Liver (tissue), 8 donors: ENCODE measurements at regions not wholly inside any gene's neighbourhood (a gene's known extent, or its start where the extent isn't known, plus 50 kb on each side); places are given as distances from the start of the nearest gene placed in this dataset.

Experiments used
- DNase-seq: peaks from one replicate; pipeline ENCODE4 v3.0.0-alpha.2; 2017; ENCODE audit warnings: low spot score
- H3K27ac ChIP-seq, 2 donors: one replicate each; pipeline ENCODE4 v1.7.0; 2013; ENCODE audit warnings: inconsistent platforms in 2 of 2, low read length in 2 of 2, control low read depth in 1 of 2, low read depth in 1 of 2, mild to moderate bottlenecking in 1 of 2
- H3K27me3 ChIP-seq, 4 donors: one replicate each; pipeline versions ENCODE4 v1.6.1 to v1.7.0; 2013; ENCODE audit warnings: low read length in 3 of 4, inconsistent platforms in 1 of 4, mild to moderate bottlenecking in 1 of 4, moderate library complexity in 1 of 4; ENCODE audit not compliant: control insufficient read depth in 4 of 4, insufficient read depth in 4 of 4
- H3K36me3 ChIP-seq, 4 donors: one replicate each; pipeline versions ENCODE4 v1.6.1 to v1.7.0; 2013; ENCODE audit warnings: low read length in 3 of 4, mild to moderate bottlenecking in 3 of 4, low read depth in 1 of 4, moderate library complexity in 1 of 4; ENCODE audit not compliant: control insufficient read depth in 4 of 4, insufficient read depth in 3 of 4
- H3K4me1 ChIP-seq, 4 donors: one replicate each; pipeline versions ENCODE4 v1.6.1 to v1.7.0; 2013; ENCODE audit warnings: low read length in 3 of 4, mild to moderate bottlenecking in 3 of 4, moderate library complexity in 1 of 4; ENCODE audit not compliant: control insufficient read depth in 4 of 4, insufficient read depth in 4 of 4
- H3K4me3 ChIP-seq, 3 donors: one replicate each; pipeline versions ENCODE4 v1.6.1 to v1.7.0; 2013; ENCODE audit warnings: low read length in 3 of 3, control low read depth in 1 of 3, low read depth in 1 of 3, mild to moderate bottlenecking in 1 of 3
- H3K9ac ChIP-seq, 2 donors: one replicate each; pipeline ENCODE4 v1.7.0; 2013; ENCODE audit warnings: low read length in 2 of 2, mild to moderate bottlenecking in 2 of 2, moderate library complexity in 2 of 2, control low read depth in 1 of 2, low read depth in 1 of 2
- H3K9me3 ChIP-seq, 4 donors: one replicate each; pipeline versions ENCODE4 v1.6.1 to v1.7.0; 2013; ENCODE audit warnings: low read length in 3 of 4; ENCODE audit not compliant: control insufficient read depth in 4 of 4
- EGR1 ChIP-seq, 2 donors: IDR thresholded peaks; 2 replicates each; pipeline ENCODE4 v1.6.1; 2016 to 2018; ENCODE audit warnings: antibody characterized with exemption in 2 of 2, low read depth in 2 of 2
- FOXA1 ChIP-seq: IDR thresholded peaks from 2 replicates; pipeline ENCODE4 v1.6.1; 2016; ENCODE audit warnings: antibody characterized with exemption
- FOXA2 ChIP-seq: IDR thresholded peaks from 2 replicates; pipeline ENCODE4 v1.6.1; 2016; ENCODE audit warnings: antibody characterized with exemption
- GABPA ChIP-seq, 2 donors: IDR thresholded peaks in 1 of 2; conservative IDR thresholded peaks in 1 of 2; 2 replicates each; pipeline ENCODE4 v1.6.1; 2016; ENCODE audit warnings: antibody characterized with exemption in 2 of 2, mild to moderate bottlenecking in 1 of 2, moderate library complexity in 1 of 2
- HNF4A ChIP-seq, 2 donors: conservative IDR thresholded peaks; 2 replicates each; pipeline ENCODE4 v1.6.1; 2016; ENCODE audit warnings: antibody characterized with exemption in 2 of 2, mild to moderate bottlenecking in 2 of 2
- HNF4G ChIP-seq: IDR thresholded peaks from 2 replicates; pipeline ENCODE4 v1.6.1; 2016; ENCODE audit warnings: antibody characterized with exemption
- JUND ChIP-seq, 2 donors: IDR thresholded peaks; 2 replicates each; pipeline ENCODE4 v1.6.1; 2016; ENCODE audit warnings: antibody characterized with exemption in 2 of 2
- NR2F2 ChIP-seq: IDR thresholded peaks from 2 replicates; pipeline ENCODE4 v1.6.1; 2016; ENCODE audit warnings: antibody characterized with exemption
- RAD21 ChIP-seq, 2 donors: IDR thresholded peaks; 2 replicates each; pipeline ENCODE4 v1.6.1; 2016; ENCODE audit warnings: antibody characterized with exemption in 2 of 2, mild to moderate bottlenecking in 2 of 2
- RXRA ChIP-seq, 2 donors: IDR thresholded peaks; 2 replicates each; pipeline ENCODE4 v1.6.1; 2017 to 2018; ENCODE audit warnings: antibody characterized with exemption in 2 of 2, mild to moderate bottlenecking in 1 of 2
- SP1 ChIP-seq: IDR thresholded peaks from 2 replicates; pipeline ENCODE4 v1.6.1; 2018; ENCODE audit warnings: antibody characterized with exemption, mild to moderate bottlenecking
- TAF1 ChIP-seq: conservative IDR thresholded peaks from 2 replicates; pipeline ENCODE4 v1.6.1; 2016; ENCODE audit warnings: antibody characterized with exemption, mild to moderate bottlenecking
- YY1 ChIP-seq: IDR thresholded peaks from 2 replicates; pipeline ENCODE4 v1.6.1; 2016; ENCODE audit warnings: antibody characterized with exemption, mild to moderate bottlenecking
- WGBS: extraction: QIAGEN DNeasy Blood & Tissue Kit; methylation state at CpG from one replicate; pipeline ENCODE4 v1.1.7; 2013; 5-methylcytosine and 5-hydroxymethylcytosine counted together
- TF ChIP-seq, protein P1 (sequence below): IDR thresholded peaks from 2 replicates; pipeline ENCODE4 v1.6.1; 2016; ENCODE audit warnings: antibody characterized with exemption
- TF ChIP-seq, protein P2 (sequence below): fragments of 150-350 bp; IDR thresholded peaks from 2 replicates; pipeline ENCODE4 v1.5.1; 2017; ENCODE audit warnings: improper control_type of control experiment, low read depth, low read length; ENCODE audit not compliant: missing input control
- TF ChIP-seq, protein P3 (sequence below): IDR thresholded peaks from 2 replicates; pipeline ENCODE4 v1.6.1; 2016; ENCODE audit warnings: antibody characterized with exemption
- TF ChIP-seq, protein P4 (sequence below): IDR thresholded peaks from 2 replicates; pipeline ENCODE4 v1.6.1; 2016; ENCODE audit warnings: antibody characterized with exemption
- donor health status: healthy.
- donor health status: healthy.
- donor health status: healthy.
- donor health status: healthy.
- donor health status: healthy.

DNA sequence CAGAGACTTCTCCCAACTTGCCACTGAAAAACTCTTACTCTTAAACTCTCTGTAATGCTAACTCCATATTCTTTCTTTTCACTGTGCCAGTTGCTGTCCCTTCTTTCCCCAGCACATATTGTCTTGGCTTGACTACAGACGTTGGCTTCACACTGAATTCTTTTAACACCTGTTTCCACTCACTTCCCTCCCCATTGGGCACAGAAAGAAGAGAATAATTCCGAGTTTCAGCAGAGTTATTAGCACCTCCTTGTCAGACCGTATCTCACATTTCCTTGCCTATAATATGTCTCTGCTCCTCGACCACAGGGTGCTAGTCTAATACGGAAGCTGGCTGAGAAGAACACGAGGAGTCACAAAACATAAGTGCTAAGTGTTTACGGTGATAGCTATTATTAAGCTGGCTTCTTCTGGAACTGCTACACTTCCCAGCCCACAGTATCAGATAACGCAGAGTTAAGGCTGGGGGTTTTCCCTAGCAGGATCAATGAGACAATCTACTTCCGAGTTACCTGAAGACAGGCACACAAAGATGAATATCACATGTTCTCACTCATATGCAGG lies 188.5 kb upstream of the CDH8 start (continued):
- TF ChIP-seq EGR1 (IDR thresholded peaks at IDR 0.05; ENCODE audit: low read depth in 2 of 2) (no peak), RAD21 (IDR thresholded peaks at IDR 0.05) (no peak), TAF1 (no peak)
- TF ChIP-seq, protein P1, sequence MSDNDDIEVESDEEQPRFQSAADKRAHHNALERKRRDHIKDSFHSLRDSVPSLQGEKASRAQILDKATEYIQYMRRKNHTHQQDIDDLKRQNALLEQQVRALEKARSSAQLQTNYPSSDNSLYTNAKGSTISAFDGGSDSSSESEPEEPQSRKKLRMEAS: no peak
- TF ChIP-seq, protein P2, sequence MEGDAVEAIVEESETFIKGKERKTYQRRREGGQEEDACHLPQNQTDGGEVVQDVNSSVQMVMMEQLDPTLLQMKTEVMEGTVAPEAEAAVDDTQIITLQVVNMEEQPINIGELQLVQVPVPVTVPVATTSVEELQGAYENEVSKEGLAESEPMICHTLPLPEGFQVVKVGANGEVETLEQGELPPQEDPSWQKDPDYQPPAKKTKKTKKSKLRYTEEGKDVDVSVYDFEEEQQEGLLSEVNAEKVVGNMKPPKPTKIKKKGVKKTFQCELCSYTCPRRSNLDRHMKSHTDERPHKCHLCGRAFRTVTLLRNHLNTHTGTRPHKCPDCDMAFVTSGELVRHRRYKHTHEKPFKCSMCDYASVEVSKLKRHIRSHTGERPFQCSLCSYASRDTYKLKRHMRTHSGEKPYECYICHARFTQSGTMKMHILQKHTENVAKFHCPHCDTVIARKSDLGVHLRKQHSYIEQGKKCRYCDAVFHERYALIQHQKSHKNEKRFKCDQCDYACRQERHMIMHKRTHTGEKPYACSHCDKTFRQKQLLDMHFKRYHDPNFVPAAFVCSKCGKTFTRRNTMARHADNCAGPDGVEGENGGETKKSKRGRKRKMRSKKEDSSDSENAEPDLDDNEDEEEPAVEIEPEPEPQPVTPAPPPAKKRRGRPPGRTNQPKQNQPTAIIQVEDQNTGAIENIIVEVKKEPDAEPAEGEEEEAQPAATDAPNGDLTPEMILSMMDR: no peak

DNA sequence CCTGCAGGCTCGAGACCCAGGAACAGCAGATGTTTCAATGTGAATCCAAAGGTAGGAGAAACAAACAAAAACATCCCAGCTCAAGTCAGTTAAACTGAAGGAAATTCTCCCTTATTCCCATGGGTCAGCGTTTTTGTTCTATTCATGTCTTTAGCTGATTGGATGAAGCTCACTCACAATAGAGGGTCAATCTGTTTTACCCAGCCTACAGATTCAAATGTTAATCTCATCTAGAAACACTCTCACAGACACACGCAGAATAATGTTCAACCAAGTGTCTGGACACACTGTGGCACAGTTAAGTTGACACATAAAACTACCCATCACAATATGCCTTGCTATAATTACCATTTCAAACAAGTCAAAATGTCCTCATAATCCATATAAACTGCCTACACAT lies 180.6 kb upstream of the CDH8 start:
- Histone ChIP-seq H3K9me3 (no peaks in the 10 kb centered on the region), H3K36me3 (no peaks in the 10 kb centered on the region), H3K9ac (no peak overlapping the region), H3K27me3 (peaks cover 0 to 4% (median 0%) of the 10 kb centered on the region in 4 donors), H3K27ac (no peak overlapping the region), H3K4me3 (no peak overlapping the region), H3K4me1 (no peaks in the 10 kb centered on the region)
- no peak for DNase-seq
- WGBS: 58% methylated on average over 3 of the region's 3 CpGs
- no peak for TF ChIP-seq FOXA2
- no peak for TF ChIP-seq FOXA1
- TF ChIP-seq SP1: no peak
- TF ChIP-seq TAF1: no peak
- no peak for TF ChIP-seq HNF4G
- TF ChIP-seq EGR1 (IDR thresholded peaks at IDR 0.05; ENCODE audit: low read depth in 2 of 2): no peak
- no peak for TF ChIP-seq GABPA (IDR thresholded peaks at IDR 0.05 in 1 of 2, conservative IDR thresholded peaks at IDR 0.05 in 1 of 2)
- no peak for TF ChIP-seq RXRA (IDR thresholded peaks at IDR 0.05)
- TF ChIP-seq JUND (IDR thresholded peaks at IDR 0.05): no peak

DNA sequence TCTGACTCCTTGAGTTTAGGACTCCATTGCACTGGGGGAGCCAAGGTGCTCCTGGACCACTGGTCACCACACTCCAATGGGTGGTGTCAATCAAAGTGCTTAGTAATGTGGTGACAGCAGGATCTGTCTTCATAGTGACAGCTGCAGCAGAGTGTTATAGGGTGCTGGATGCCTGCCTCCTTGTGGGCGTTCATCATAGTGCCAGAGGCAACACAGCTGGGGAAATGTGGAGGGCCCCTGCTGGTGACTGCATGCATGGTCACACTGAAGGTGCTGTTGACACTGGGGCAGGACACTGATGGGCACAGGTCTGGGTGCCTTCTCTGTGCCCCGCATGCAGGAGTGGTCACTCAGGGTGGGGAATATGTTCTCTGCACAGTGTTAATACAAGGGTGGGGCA lies 177.5 kb upstream of the CDH8 start:
- DNase-seq: no peak
- Histone ChIP-seq H3K9me3 (no peaks in the 10 kb centered on the region), H3K27ac (no peak overlapping the region), H3K9ac (no peak overlapping the region), H3K36me3 (no peaks in the 10 kb centered on the region), H3K4me3 (no peak overlapping the region), H3K27me3 (peaks cover 0 to 4% (median 0%) of the 10 kb centered on the region in 4 donors), H3K4me1 (no peaks in the 10 kb centered on the region)
- 57% methylated on average over 2 of the region's 2 CpGs for WGBS
- TF ChIP-seq, protein P1: no peak
- TF ChIP-seq GABPA (IDR thresholded peaks at IDR 0.05 in 1 of 2, conservative IDR thresholded peaks at IDR 0.05 in 1 of 2) (no peak), RAD21 (IDR thresholded peaks at IDR 0.05) (no peak), EGR1 (IDR thresholded peaks at IDR 0.05; ENCODE audit: low read depth in 2 of 2) (no peak)

DNA sequence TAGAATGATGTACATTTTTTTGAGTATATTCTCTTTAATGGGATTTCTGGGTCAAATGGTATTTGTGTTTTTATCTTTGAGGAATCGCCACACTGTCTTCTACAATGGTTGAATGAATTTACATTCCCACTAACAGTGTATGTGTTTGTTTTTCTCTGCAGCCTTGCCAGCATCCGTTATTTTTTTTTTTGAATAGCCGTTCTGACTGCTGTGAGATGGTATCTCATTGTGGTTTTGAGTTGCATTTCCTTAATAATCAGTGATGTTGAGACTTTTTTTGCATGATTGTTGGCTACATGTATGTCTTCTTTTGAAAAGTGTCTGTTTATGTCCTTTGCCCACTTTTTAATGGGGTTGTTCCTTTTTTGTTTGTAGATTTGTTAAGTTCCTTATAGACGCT lies 172.7 kb upstream of the CDH8 start:
- Histone ChIP-seq H3K4me3 (no peak overlapping the region), H3K27me3 (peaks cover 0 to 4% (median 0%) of the 10 kb centered on the region in 4 donors), H3K36me3 (no peaks in the 10 kb centered on the region), H3K9me3 (no peaks in the 10 kb centered on the region), H3K4me1 (no peaks in the 10 kb centered on the region), H3K9ac (no peak overlapping the region), H3K27ac (no peak overlapping the region)
- 57% methylated on average over 4 of the region's 4 CpGs for WGBS
- TF ChIP-seq FOXA2 (no peak), FOXA1 (no peak), YY1 (no peak), HNF4G (no peak), EGR1 (IDR thresholded peaks at IDR 0.05; ENCODE audit: low read depth in 2 of 2) (no peak), GABPA (IDR thresholded peaks at IDR 0.05 in 1 of 2, conservative IDR thresholded peaks at IDR 0.05 in 1 of 2) (no peak), RAD21 (IDR thresholded peaks at IDR 0.05) (no peak), HNF4A (conservative IDR thresholded peaks at IDR 0.05) (no peak), RXRA (IDR thresholded peaks at IDR 0.05) (no peak), SP1 (no peak), NR2F2 (no peak)
- TF ChIP-seq, protein P3, sequence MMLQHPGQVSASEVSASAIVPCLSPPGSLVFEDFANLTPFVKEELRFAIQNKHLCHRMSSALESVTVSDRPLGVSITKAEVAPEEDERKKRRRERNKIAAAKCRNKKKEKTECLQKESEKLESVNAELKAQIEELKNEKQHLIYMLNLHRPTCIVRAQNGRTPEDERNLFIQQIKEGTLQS: no peak
- TF ChIP-seq, protein P1: no peak
- TF ChIP-seq, protein P4, sequence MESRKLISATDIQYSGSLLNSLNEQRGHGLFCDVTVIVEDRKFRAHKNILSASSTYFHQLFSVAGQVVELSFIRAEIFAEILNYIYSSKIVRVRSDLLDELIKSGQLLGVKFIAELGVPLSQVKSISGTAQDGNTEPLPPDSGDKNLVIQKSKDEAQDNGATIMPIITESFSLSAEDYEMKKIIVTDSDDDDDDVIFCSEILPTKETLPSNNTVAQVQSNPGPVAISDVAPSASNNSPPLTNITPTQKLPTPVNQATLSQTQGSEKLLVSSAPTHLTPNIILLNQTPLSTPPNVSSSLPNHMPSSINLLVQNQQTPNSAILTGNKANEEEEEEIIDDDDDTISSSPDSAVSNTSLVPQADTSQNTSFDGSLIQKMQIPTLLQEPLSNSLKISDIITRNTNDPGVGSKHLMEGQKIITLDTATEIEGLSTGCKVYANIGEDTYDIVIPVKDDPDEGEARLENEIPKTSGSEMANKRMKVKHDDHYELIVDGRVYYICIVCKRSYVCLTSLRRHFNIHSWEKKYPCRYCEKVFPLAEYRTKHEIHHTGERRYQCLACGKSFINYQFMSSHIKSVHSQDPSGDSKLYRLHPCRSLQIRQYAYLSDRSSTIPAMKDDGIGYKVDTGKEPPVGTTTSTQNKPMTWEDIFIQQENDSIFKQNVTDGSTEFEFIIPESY: no peak
- DNase-seq: no peak
